ENCODE measurements at regions not wholly inside any gene's neighbourhood (a gene's known extent, or its start where the extent isn't known, plus 50 kb on each side); places are given as distances from the start of the nearest gene placed in this dataset.

GRCh38 chr1:22380024-22380785 is 71.4 kb upstream of the ZBTB40 start:
- DNase-seq (ENCODE audit: low read depth), result no peak
- H3K4me3 ChIP-seq (ENCODE audit: low read depth, low read length), result no peak overlapping the region
- TF ChIP-seq CTCF (IDR thresholded peaks at IDR 0.05; ENCODE audit: insufficient read depth, low read length), result no peak

GRCh38 chr1:22383526-22384294 is 67.9 kb upstream of the ZBTB40 start:
- TF ChIP-seq CTCF (IDR thresholded peaks at IDR 0.05; ENCODE audit: insufficient read depth, low read length), result no peak
- no peak for DNase-seq (ENCODE audit: low read depth)
- H3K4me3 ChIP-seq (ENCODE audit: low read depth, low read length), result no peak overlapping the region

GRCh38 chr1:22385537-22385936 is 66.1 kb upstream of the ZBTB40 start:
- TF ChIP-seq CTCF (IDR thresholded peaks at IDR 0.05; ENCODE audit: insufficient read depth, low read length), result no peak
- no peak overlapping the region for H3K4me3 ChIP-seq (ENCODE audit: low read depth, low read length)
- no peak for DNase-seq (ENCODE audit: low read depth)

GRCh38 chr1:22386774-22387173 is 64.9 kb upstream of the ZBTB40 start:
- TF ChIP-seq CTCF (IDR thresholded peaks at IDR 0.05; ENCODE audit: insufficient read depth, low read length), result no peak

GRCh38 chr1:22387919-22388580 is 63.6 kb upstream of the ZBTB40 start:
- no peak for TF ChIP-seq CTCF (IDR thresholded peaks at IDR 0.05; ENCODE audit: insufficient read depth, low read length)
- peak; percentile 35 for DNase-seq (ENCODE audit: low read depth)
- no peak overlapping the region for H3K4me3 ChIP-seq (ENCODE audit: low read depth, low read length)

More at GRCh38 chr1:22386774-22387173, 64.9 kb upstream of the ZBTB40 start:
- H3K4me3 ChIP-seq (ENCODE audit: low read depth, low read length), result no peak overlapping the region
- no peak for DNase-seq (ENCODE audit: low read depth)

GRCh38 chr1:22388671-22389450 is 62.8 kb upstream of the ZBTB40 start:
- no peak for TF ChIP-seq CTCF (IDR thresholded peaks at IDR 0.05; ENCODE audit: insufficient read depth, low read length)
- H3K4me3 ChIP-seq (ENCODE audit: low read depth, low read length), result no peak overlapping the region

More at GRCh38 chr1:22388671-22389450, 62.8 kb upstream of the ZBTB40 start:
- DNase-seq (ENCODE audit: low read depth), result peak; percentile 70

Data from fibroblast of the aortic adventitia (primary cell).